ENCODE measurements at regions not wholly inside any gene's neighbourhood (a gene's known extent, or its start where the extent isn't known, plus 50 kb on each side); places are given as distances from the start of the nearest gene placed in this dataset.

DNA sequence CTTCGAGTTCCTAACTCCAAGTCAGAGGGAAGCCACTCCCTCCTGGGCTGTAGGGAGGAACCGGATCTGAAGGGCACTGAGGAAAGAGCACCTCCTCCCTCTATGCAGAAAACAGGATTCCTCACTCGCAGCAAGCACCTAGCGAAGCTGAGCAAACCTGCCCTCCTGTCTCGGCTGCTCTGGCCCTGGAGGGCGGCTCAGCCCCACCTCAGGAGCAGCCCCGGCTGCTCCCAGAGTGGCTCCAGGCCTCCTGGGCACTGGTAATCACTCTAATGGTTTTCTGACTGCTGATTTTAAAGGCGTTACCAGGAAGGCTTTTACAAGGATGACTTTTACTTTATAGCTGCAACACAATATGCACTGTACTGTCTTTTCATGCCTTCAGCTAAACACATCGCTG is 312.5 kb downstream of the TEX29 start:
- no peak for DNase-seq

GRCh38 chr13:111633401-111633800 is 313.0 kb downstream of the TEX29 start:
- DNase-seq: no peak

GRCh38 chr13:111634410-111634809 is 314.0 kb downstream of the TEX29 start:
- DNase-seq: no peak

- no peak for DNase-seq
These were observed 315.8 kb downstream of the TEX29 start for GRCh38 chr13:111636271-111636670.

GRCh38 chr13:111636804-111637203 is 316.4 kb downstream of the TEX29 start:
- no peak for DNase-seq

GRCh38 chr13:111637365-111637764 is 316.9 kb downstream of the TEX29 start:
- no peak for DNase-seq

GRCh38 chr13:111638233-111638632 is 317.8 kb downstream of the TEX29 start:
- DNase-seq: no peak

DNA sequence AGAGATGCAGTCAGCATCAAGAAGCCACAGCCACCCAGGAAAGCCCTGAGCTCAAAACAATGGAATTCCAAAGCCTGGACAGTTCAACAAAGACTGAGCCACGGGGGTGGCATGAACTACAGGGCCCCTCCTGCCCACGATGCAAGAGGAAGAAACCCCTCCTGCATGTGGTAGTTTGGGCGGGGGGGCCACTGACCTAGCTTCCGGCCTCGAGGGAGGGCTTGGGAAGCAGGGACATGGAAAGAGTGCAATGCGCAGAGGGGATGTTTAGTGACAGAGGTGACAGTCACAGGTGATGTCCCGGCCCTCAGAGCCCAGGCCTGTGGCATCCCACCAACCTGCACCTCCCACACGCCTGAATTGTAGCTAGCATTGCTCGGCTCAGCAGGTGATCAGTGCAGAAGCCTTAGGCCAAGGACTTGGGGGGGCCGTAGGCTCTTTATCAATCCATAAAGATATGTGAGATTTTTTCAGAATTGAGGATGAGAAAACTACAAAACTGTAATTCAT is 318.8 kb downstream of the TEX29 start:
- no peak for DNase-seq

DNA sequence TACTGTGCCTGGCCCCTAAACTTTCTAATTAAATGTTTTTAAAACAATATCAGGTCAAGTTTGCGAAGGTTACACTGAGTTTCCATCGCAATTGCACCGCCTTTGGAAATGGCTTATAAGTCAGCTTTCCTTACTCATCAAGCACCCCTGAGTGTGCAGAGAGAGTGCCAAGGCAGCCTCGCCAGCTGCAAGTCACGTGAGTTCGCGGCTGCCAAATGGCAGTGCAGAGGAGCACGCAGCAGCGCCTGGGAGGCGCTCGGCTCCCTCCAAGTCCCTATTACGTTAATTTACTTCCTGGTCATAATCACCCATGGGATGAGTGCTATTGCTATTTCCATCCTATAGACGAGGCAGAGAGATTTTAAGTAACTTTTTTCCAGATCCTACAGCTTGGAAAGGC is 319.6 kb downstream of the TEX29 start:
- DNase-seq: peak in 52 of 58 donors; percentile 20 to 85 (median 64)

DNA sequence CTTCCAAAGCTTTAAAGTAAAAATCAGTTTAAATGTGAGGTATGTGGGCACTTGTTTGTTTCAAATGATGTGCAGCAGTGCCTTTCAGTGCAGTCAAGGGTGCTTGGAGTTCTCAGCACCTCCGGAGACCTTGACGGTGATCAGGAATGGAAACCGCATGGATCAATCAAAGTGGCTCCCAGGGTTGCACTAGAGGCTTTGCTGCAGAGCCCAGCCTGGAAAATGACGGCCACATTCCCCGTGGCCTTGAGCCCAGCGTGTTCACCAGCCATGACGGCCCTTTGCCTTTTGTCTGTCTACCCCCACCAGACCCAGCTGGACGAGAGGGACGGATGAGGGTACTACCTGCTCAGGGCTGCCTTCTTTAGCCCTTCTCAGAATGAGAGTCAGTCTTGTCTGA is 320.0 kb downstream of the TEX29 start:
- DNase-seq: no peak

DNA sequence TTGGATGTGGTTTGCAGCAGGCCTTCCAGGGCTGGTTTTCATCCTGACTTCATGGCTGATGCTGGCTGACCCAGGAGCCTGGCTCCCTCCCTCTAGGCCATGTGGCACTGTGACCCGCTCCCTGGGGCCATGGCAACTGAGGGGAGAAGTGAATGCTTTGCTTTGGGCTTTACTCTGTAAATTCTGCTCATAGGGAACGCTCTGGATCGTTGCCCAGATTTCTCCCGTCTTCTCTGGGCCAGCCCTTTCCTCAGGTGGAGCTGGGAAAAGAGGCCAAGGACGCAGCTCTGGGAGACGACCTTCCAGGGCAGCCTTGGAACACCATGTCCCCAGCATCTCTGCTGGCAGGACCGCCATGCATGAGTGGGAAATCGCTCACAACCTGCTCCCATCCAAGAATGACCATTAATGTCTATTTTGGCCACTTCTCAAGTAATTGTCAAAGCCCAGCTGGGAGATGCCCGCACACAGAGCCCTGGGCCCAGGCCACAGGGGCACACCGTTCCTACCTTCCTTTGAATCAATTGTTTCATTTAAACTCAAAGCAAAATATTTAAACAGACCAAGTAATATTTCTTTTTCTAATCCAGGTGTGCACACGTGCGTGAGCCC is 321.8 kb downstream of the TEX29 start:
- DNase-seq: no peak

- DNase-seq: no peak
These were observed 324.3 kb downstream of the TEX29 start for GRCh38 chr13:111644750-111645149.

DNA sequence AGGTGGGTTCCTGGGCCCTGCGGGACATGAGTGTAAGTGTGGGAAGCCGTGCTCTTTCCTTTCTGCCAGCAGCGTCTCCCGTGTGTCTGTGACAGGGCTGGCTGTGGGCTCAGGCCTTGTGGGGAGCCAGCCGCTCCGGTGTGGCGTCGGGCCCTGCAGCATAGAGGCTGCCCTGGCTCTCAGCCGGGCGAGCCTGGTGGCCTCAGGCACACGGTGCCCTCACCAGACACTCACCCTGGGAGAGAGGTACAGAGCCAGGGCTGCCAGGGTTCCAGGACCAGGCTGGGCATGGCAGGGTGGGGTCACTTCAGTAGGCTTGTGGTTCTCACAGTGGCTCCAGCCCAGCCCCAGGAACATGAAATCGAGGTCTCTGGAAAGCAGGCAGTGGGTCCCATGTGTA is 324.8 kb downstream of the TEX29 start:
- no peak for DNase-seq

GRCh38 chr13:111645598-111646455 is 325.4 kb downstream of the TEX29 start:
- DNase-seq: no peak

DNA sequence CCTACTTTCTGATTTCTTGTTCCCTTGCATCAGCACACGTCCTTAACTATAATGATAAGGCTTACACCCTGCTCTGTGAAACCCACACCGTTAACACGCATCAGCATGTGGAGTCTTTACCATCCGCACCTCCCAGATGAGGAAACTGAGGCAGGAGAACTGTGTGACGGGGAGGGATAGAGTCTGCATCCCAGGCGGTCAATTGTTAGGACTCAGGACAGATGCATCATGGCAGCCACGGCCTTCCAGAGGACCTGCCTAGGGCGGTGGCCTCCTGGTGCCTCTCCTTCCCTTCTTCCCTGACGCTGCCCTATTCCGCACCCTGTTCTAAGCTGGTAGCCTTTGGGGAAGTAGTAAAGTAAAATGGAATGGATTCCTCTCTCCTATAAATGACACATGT is 326.0 kb downstream of the TEX29 start:
- DNase-seq: no peak

GRCh38 chr13:111648885-111649284 is 328.4 kb downstream of the TEX29 start:
- no peak for DNase-seq

- DNase-seq: no peak
These were observed 330.2 kb downstream of the TEX29 start for GRCh38 chr13:111650626-111651025.

DNA sequence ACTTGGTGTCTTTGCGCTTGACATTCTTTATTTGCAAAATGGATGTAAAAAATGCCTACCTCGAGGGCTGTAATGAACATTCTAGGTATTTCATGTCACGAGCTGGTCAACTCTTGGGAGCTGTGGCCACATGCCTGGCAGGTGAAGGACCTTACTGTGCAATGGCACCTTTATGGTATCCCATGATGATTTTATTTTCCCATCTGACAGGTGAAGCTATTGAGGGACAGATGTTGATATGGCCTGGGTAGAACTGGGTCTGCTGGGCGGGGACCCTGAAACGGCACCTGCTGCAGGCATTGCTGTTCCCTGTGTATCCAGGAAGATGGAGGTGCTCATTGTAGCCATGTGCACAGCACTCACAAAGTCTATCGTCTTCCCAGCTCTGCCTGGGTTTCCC is 332.2 kb downstream of the TEX29 start:
- no peak for DNase-seq

DNA sequence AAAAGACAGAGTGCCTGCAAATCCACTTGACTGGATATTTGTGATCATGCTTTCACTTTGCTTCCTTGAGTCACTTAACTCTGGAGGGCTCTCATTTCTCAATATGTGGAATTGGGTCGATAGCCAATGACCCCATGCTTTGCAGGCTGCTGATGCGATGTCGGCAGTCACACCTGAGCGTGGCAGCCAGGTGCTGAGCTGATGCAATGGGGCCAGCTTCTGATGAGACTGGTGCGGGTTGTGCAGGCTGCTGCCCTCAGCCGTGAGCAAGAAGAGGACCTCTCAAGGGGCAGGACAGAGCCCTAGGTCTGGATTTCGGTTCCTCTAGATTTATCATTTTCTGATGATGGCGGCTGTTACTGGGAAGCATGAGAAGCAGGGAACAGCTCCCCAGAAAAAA is 334.1 kb downstream of the TEX29 start:
- DNase-seq: no peak

- DNase-seq: no peak
These were observed 336.0 kb downstream of the TEX29 start for GRCh38 chr13:111656439-111656838.

DNA sequence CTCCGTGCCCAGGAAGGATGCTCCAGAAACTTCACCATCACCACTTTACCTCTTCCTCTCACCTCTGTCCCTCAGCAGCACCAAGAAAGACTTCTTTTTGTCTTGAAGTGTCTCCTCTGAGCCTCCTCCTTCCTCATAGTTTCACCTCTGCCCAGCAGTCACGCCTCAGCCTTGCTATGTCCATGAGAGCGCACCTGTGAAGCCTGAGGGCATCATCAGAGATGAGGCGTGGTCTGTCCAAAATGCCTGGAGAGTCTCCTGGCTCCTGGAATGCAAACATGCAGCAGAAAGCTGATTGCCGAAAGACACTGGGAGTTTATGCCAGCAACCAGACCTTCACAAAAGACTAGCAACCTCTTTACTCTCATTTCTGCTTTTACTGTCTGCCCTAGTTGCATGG is 336.6 kb downstream of the TEX29 start:
- no peak for DNase-seq

- peak in 52 of 58 donors; percentile 11 to 80 (median 40) for DNase-seq
These were observed 338.0 kb downstream of the TEX29 start for GRCh38 chr13:111658145-111659100.
